SU-DHL-6 (cell line): ENCODE measurements at regions not wholly inside any gene's neighbourhood (a gene's known extent, or its start where the extent isn't known, plus 50 kb on each side); places are given as distances from the start of the nearest gene placed in this dataset.

Experiments used
- H2AFZ ChIP-seq: fragments of 200-600 bp; sonication (generic); 2 replicates; pipeline ENCODE4 v1.6.1; 2014; ENCODE audit warnings: low read depth, mild to moderate bottlenecking, moderate library complexity, mixed read lengths, antibody characterized with exemption, low read length; ENCODE audit not compliant: severe bottlenecking
- H3F3A ChIP-seq: fragments of 200-600 bp; shearing (Covaris generic); 2 replicates; pipeline ENCODE4 v1.6.0; 2016; ENCODE audit warnings: antibody characterized with exemption, mild to moderate bottlenecking; ENCODE audit not compliant: insufficient read depth
- H3K27ac ChIP-seq: fragments of 200-600 bp; sonication (generic); 2 replicates; pipeline ENCODE4 v1.5.1; 2016; ENCODE audit warnings: low read depth, mild to moderate bottlenecking, low read length, moderate library complexity, mixed read lengths
- H3K27me3 ChIP-seq: fragments of 200-600 bp; sonication (generic), shearing (Covaris generic); 2 replicates; pipeline ENCODE4 v1.6.0; 2014; ENCODE audit warnings: mild to moderate bottlenecking, low read length
- H3K36me3 ChIP-seq: fragments of 200-600 bp; sonication (generic); 2 replicates; pipeline ENCODE4 v1.6.1; 2014; ENCODE audit warnings: mild to moderate bottlenecking, low read length, mixed read lengths
- H3K4me2 ChIP-seq: fragments of 300-600, 200-600 bp; shearing (Covaris generic), sonication (generic); 2 replicates; pipeline ENCODE4 v1.6.0; 2014; ENCODE audit warnings: low read length, low read depth, mild to moderate bottlenecking; ENCODE audit not compliant: poor library complexity, severe bottlenecking
- H3K4me3 ChIP-seq: fragments of 200-600 bp; sonication (generic); 2 replicates; pipeline ENCODE4 v1.5.1; 2014; ENCODE audit warnings: antibody characterized with exemption, low read length, mild to moderate bottlenecking, mixed read lengths; ENCODE audit not compliant: insufficient read depth, poor library complexity, severe bottlenecking
- H3K79me2 ChIP-seq: fragments of 200-600 bp; sonication (generic); 2 replicates; pipeline ENCODE4 v1.6.1; 2014; ENCODE audit warnings: mild to moderate bottlenecking, low read length, moderate library complexity; ENCODE audit not compliant: insufficient read depth
- H3K9ac ChIP-seq: fragments of 200-600 bp; sonication (generic); 2 replicates; pipeline ENCODE4 v1.7.0; 2014; ENCODE audit warnings: mild to moderate bottlenecking, low read length
- H3K9me2 ChIP-seq: fragments of 200-600 bp; sonication (generic); replicated peaks from 2 replicates; pipeline ENCODE4 v1.6.1; 2014; ENCODE audit warnings: low read length; ENCODE audit not compliant: insufficient read depth
- H3K9me3 ChIP-seq: fragments of 200-600 bp; sonication (generic); 2 replicates; pipeline ENCODE4 v1.6.1; 2014; ENCODE audit warnings: low read length, mixed read lengths; ENCODE audit not compliant: insufficient read depth
- H4K20me1 ChIP-seq: fragments of 200-600 bp; sonication (generic); 2 replicates; pipeline ENCODE4 v1.6.1; 2014; ENCODE audit warnings: low read depth, mild to moderate bottlenecking, antibody characterized with exemption, low read length, moderate library complexity, mixed read lengths
- EZH2phosphoT487 ChIP-seq: fragments of 200-600 bp; sonication (generic), shearing (Covaris generic); conservative IDR thresholded peaks from 2 replicates; pipeline ENCODE4 v1.6.1; 2018; ENCODE audit warnings: mild to moderate bottlenecking, antibody characterized with exemption, low read length, moderate library complexity, mixed read lengths
- TF ChIP-seq, protein P1 (sequence below): fragments of 200-600 bp; sonication (generic); IDR thresholded peaks from one replicate; pipeline ENCODE4 v1.5.1; 2017; ENCODE audit warnings: antibody characterized with exemption, mild to moderate bottlenecking, low read length, moderate library complexity; ENCODE audit not compliant: insufficient read depth, poor library complexity, severe bottlenecking

DNA sequence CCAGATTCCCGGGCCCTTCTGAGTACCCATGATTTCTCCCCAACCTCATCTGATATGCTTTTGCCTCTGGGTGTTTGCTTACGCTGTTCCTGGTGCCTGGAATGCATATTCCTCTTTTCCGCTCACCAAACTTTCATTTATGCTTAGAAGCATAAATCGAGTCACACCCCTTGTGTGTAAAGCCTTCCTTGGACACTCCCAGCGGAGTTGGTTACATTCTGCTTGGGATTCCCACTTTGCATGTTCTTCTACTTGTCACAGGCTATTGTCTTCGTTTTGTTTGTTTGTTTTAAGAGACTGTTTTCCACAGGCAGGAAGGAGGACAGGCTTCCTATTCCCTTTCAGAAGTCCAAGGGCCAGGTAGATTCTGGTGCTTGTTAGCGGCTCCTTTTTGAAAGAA, 76.5 kb downstream of the SEC61B start:
- Histone ChIP-seq H3K4me3 (no peak overlapping the region), H3K27me3 (no peaks in the 10 kb centered on the region), H3K9me2 (no peaks in the 10 kb centered on the region), H3K9ac (no peak overlapping the region), H3K36me3 (no peaks in the 10 kb centered on the region), H3K79me2 (no peaks in the 10 kb centered on the region), H3K27ac (no peak overlapping the region), H3K4me2 (no peak overlapping the region), H3F3A (no peaks in the 10 kb centered on the region), H2AFZ (no peak overlapping the region), H3K9me3 (no peaks in the 10 kb centered on the region), H4K20me1 (no peaks in the 10 kb centered on the region)
- TF ChIP-seq, protein P1, sequence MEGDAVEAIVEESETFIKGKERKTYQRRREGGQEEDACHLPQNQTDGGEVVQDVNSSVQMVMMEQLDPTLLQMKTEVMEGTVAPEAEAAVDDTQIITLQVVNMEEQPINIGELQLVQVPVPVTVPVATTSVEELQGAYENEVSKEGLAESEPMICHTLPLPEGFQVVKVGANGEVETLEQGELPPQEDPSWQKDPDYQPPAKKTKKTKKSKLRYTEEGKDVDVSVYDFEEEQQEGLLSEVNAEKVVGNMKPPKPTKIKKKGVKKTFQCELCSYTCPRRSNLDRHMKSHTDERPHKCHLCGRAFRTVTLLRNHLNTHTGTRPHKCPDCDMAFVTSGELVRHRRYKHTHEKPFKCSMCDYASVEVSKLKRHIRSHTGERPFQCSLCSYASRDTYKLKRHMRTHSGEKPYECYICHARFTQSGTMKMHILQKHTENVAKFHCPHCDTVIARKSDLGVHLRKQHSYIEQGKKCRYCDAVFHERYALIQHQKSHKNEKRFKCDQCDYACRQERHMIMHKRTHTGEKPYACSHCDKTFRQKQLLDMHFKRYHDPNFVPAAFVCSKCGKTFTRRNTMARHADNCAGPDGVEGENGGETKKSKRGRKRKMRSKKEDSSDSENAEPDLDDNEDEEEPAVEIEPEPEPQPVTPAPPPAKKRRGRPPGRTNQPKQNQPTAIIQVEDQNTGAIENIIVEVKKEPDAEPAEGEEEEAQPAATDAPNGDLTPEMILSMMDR, result no peak
- no peak for TF ChIP-seq EZH2phosphoT487

GRCh38 chr9:99299211-99300102, 77.4 kb downstream of the SEC61B start:
- no peak overlapping the region for H3K27ac ChIP-seq
- H3K9me3 ChIP-seq, result no peaks in the 10 kb centered on the region
- TF ChIP-seq, protein P1, result no peak
- TF ChIP-seq EZH2phosphoT487, result no peak
- H3K27me3 ChIP-seq, result no peaks in the 10 kb centered on the region
- no peak overlapping the region for H3K4me2 ChIP-seq
- no peaks in the 10 kb centered on the region for H3K9me2 ChIP-seq
- H3K4me3 ChIP-seq, result no peak overlapping the region
- no peaks in the 10 kb centered on the region for H3F3A ChIP-seq
- no peak overlapping the region for H3K9ac ChIP-seq
- no peaks in the 10 kb centered on the region for H4K20me1 ChIP-seq
- H3K36me3 ChIP-seq, result no peaks in the 10 kb centered on the region
- H2AFZ ChIP-seq, result no peak overlapping the region
- no peaks in the 10 kb centered on the region for H3K79me2 ChIP-seq

DNA sequence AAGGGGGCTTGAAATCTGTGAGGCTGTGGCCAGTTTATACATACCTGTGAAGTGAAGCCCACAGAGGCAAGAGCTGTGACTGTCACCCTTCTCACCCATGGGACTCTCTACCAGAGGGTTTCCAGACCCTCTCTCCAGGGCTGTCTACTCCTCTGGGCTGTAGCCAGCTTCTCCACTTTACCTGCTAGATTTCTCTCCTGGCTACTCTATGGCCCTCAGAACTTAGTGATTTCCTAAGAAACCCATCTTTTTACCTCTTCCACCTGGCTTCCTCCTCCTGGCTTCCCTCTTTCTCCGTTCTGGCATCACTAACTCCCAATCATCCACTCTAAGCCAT, 78.0 kb downstream of the SEC61B start:
- Histone ChIP-seq H2AFZ (no peak overlapping the region), H3K4me3 (no peak overlapping the region)
- no peak for TF ChIP-seq EZH2phosphoT487
- TF ChIP-seq, protein P1, result no peak

More for the DNA sequence above, 78.0 kb downstream of the SEC61B start:
- Histone ChIP-seq H3K36me3 (no peaks in the 10 kb centered on the region), H3F3A (no peaks in the 10 kb centered on the region), H3K9me2 (no peaks in the 10 kb centered on the region), H3K9me3 (no peaks in the 10 kb centered on the region), H4K20me1 (no peaks in the 10 kb centered on the region), H3K27me3 (no peaks in the 10 kb centered on the region), H3K79me2 (no peaks in the 10 kb centered on the region), H3K4me2 (no peak overlapping the region), H3K9ac (no peak overlapping the region), H3K27ac (no peak overlapping the region)
